Panc1 (cell line): ENCODE measurements at regions not wholly inside any gene's neighbourhood (a gene's known extent, or its start where the extent isn't known, plus 50 kb on each side); places are given as distances from the start of the nearest gene placed in this dataset.

Experiments used
- ATAC-seq: fragments of 200-7000 bp; cut with Tn5 transposase; 2 replicates; pipeline ENCODE4 v1.9.1; 2020; ENCODE audit warnings: mild to moderate bottlenecking, moderate library complexity
- BruUV-seq: library from RNA; stranded (reverse); fragments of 400-500 nt; replicated peaks from 2 replicates; lab custom pipeline; 2021; lab: Mats Ljungman, UMichigan
- CTCF ChIA-PET: fragments of 300-600 bp; sonication (Branson Sonifier 250); formaldehyde crosslinking; loops from one replicate; lab custom pipeline; 2022; ENCODE audit warnings: antibody characterized with exemption; lab: Charles Lee
- POLR2A ChIA-PET: fragments of 300-600 bp; sonication (Branson Sonifier 250); formaldehyde crosslinking; loops from one replicate; lab custom pipeline; 2022; ENCODE audit warnings: antibody characterized with exemption; lab: Charles Lee
- DNase-seq: peaks from one replicate; pipeline ENCODE4 v3.0.0-alpha.2; 2010; ENCODE audit warnings: low read depth, low spot score
- H3K27ac ChIP-seq: 2 replicates; pipeline ENCODE4 v1.5.1; 2011; ENCODE audit warnings: mild to moderate bottlenecking, low read length, inconsistent platforms
- H3K27me3 ChIP-seq: fragments of 200-500 bp; sonication (Bioruptor generic); 2 replicates; pipeline ENCODE4 v1.6.0; 2014; ENCODE audit warnings: low read length, inconsistent platforms; ENCODE audit not compliant: control insufficient read depth, insufficient read depth
- H3K36me3 ChIP-seq: fragments of 200-500 bp; sonication (Bioruptor generic); 2 replicates; pipeline ENCODE4 v1.5.1; 2014; ENCODE audit warnings: inconsistent platforms, mild to moderate bottlenecking, low read length, moderate library complexity; ENCODE audit not compliant: control insufficient read depth, insufficient read depth
- H3K4me1 ChIP-seq: 2 replicates; pipeline ENCODE4 v1.5.1; 2011; ENCODE audit warnings: inconsistent platforms, mild to moderate bottlenecking, low read length, moderate library complexity; ENCODE audit not compliant: control insufficient read depth, insufficient read depth
- H3K4me3 ChIP-seq, 2 experiments: 2 replicates each; pipeline ENCODE4 v1.5.1; 2011 to 2012; ENCODE audit warnings: low read depth in 2 of 2, low read length in 2 of 2, mild to moderate bottlenecking in 2 of 2, inconsistent platforms in 1 of 2, moderate library complexity in 1 of 2
- H3K9me3 ChIP-seq: fragments of 200-500 bp; sonication (Bioruptor generic); 2 replicates; pipeline ENCODE4 v1.5.1; 2014; ENCODE audit warnings: low read depth, mild to moderate bottlenecking, inconsistent platforms, low read length, moderate library complexity; ENCODE audit not compliant: control insufficient read depth, insufficient read depth
- CTCF ChIP-seq: fragments of 450-650 bp; IDR thresholded peaks from 2 replicates; pipeline ENCODE4 v1.5.1; 2017; ENCODE audit warnings: mild to moderate bottlenecking
- POLR2AphosphoS5 ChIP-seq: IDR thresholded peaks from 2 replicates; pipeline ENCODE4 v1.6.1; 2012; ENCODE audit warnings: mild to moderate bottlenecking, low read depth, low read length, moderate library complexity
- SIN3A ChIP-seq: IDR thresholded peaks from 2 replicates; pipeline ENCODE4 v1.6.1; 2012; ENCODE audit warnings: low read depth, mild to moderate bottlenecking, low read length, moderate library complexity, borderline replicate concordance; ENCODE audit not compliant: insufficient read depth
- TCF7L2 ChIP-seq: IDR thresholded peaks from 2 replicates; pipeline ENCODE4 v1.6.1; 2011; ENCODE audit warnings: mild to moderate bottlenecking, low read depth, low read length, inconsistent platforms
- in situ Hi-C: cut with HindIII; loops from 2 replicates; pipeline ENCODE4 v1.10.0; 2016; ENCODE audit warnings: low sequenced_read_pairs, low pct_unique_long_range_greater_than_20kb
- intact Hi-C: fragments of 100-400 bp; cut with micrococcal nuclease; formaldehyde crosslinking; loops from one replicate; pipeline ENCODE4 v1.10.0; 2022; ENCODE audit not compliant: unreplicated experiment
- TF ChIP-seq, protein P1 (sequence below), 2 experiments: IDR thresholded peaks; 2 replicates each; pipeline ENCODE4 v1.6.1; 2011 to 2012; ENCODE audit warnings: low read depth in 2 of 2, control low read depth in 1 of 2, low read length in 1 of 2, mild to moderate bottlenecking in 1 of 2, moderate library complexity in 1 of 2; ENCODE audit not compliant: insufficient read depth in 1 of 2

DNA sequence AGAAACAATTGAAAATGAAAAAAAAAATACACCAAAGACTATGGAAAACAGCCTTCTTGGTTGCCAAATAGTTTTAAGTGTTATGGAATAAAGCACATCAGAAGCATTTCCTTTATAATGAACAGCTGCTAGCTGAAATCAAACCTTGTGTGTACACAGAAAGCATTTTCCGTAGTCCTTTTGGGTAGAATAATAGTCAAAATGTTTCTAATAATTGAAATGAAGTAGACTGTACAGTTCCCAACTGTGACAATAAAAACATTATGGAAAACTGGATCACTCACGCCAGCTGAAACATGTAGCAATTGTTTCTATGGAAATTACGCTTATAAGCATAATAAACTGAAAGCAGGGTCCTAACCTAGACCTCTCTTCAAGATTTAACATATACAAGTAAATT lies 856.3 kb upstream of the B3GALT2 start:
- TF ChIP-seq TCF7L2 (no peak), CTCF (no peak), SIN3A (no peak), POLR2AphosphoS5 (no peak)
- TF ChIP-seq, protein P1, sequence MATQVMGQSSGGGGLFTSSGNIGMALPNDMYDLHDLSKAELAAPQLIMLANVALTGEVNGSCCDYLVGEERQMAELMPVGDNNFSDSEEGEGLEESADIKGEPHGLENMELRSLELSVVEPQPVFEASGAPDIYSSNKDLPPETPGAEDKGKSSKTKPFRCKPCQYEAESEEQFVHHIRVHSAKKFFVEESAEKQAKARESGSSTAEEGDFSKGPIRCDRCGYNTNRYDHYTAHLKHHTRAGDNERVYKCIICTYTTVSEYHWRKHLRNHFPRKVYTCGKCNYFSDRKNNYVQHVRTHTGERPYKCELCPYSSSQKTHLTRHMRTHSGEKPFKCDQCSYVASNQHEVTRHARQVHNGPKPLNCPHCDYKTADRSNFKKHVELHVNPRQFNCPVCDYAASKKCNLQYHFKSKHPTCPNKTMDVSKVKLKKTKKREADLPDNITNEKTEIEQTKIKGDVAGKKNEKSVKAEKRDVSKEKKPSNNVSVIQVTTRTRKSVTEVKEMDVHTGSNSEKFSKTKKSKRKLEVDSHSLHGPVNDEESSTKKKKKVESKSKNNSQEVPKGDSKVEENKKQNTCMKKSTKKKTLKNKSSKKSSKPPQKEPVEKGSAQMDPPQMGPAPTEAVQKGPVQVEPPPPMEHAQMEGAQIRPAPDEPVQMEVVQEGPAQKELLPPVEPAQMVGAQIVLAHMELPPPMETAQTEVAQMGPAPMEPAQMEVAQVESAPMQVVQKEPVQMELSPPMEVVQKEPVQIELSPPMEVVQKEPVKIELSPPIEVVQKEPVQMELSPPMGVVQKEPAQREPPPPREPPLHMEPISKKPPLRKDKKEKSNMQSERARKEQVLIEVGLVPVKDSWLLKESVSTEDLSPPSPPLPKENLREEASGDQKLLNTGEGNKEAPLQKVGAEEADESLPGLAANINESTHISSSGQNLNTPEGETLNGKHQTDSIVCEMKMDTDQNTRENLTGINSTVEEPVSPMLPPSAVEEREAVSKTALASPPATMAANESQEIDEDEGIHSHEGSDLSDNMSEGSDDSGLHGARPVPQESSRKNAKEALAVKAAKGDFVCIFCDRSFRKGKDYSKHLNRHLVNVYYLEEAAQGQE (IDR thresholded peaks at IDR 0.05; ENCODE audit: insufficient read depth in 1 of 2, low read depth in 2 of 2, low read length in 1 of 2) = no peak
- H3K9me3 ChIP-seq = no peaks in the 10 kb centered on the region
- H3K36me3 ChIP-seq = no peaks in the 10 kb centered on the region
- DNase-seq (no peak), ATAC-seq (no peak)
- H3K4me3 ChIP-seq = no peak overlapping the region
- intact Hi-C loops = no loop called here
- no TSS peak for BruUV-seq
- in situ Hi-C loops = no loop called here
- no peak overlapping the region for H3K27ac ChIP-seq
- no peaks in the 10 kb centered on the region for H3K4me1 ChIP-seq
- CTCF ChIA-PET = no interaction called here
- H3K27me3 ChIP-seq = no peaks in the 10 kb centered on the region
- POLR2A ChIA-PET = no interaction called here

GRCh38 chr1:194040496-194040895 lies 854.1 kb upstream of the B3GALT2 start:
- TF ChIP-seq TCF7L2 (no peak), CTCF (no peak), SIN3A (no peak), POLR2AphosphoS5 (no peak)
- TF ChIP-seq, protein P1 (IDR thresholded peaks at IDR 0.05; ENCODE audit: insufficient read depth in 1 of 2, low read depth in 2 of 2, low read length in 1 of 2) = no peak
- BruUV-seq = no TSS peak
- CTCF ChIA-PET = no interaction called here
- H3K36me3 ChIP-seq = no peaks in the 10 kb centered on the region
- intact Hi-C loops = no loop called here
- no peaks in the 10 kb centered on the region for H3K9me3 ChIP-seq
- ATAC-seq (no peak), DNase-seq (no peak)
- no peak overlapping the region for H3K4me3 ChIP-seq
- H3K27me3 ChIP-seq = no peaks in the 10 kb centered on the region
- H3K27ac ChIP-seq = no peak overlapping the region
- in situ Hi-C loops = no loop called here
- POLR2A ChIA-PET = no interaction called here
- H3K4me1 ChIP-seq = no peaks in the 10 kb centered on the region
